GM12878 (cell line): ENCODE measurements at regions not wholly inside any gene's neighbourhood (a gene's known extent, or its start where the extent isn't known, plus 50 kb on each side); places are given as distances from the start of the nearest gene placed in this dataset.

Source experiments
- ATAC-seq: fragments of 200-7000 bp; cut with Tn5 transposase; 3 replicates; pipeline ENCODE4 v1.9.1; 2020; ENCODE audit warnings: mild to moderate bottlenecking, moderate library complexity
- BruUV-seq: library from RNA; stranded (reverse); fragments of 400-500 nt; replicated peaks from 2 replicates; lab custom pipeline; 2021; lab: Mats Ljungman, UMichigan
- CTCF ChIA-PET: fragments of 300-600 bp; sonication (Branson Sonifier 250); formaldehyde crosslinking; extraction: SDS; loops from one replicate; lab custom pipeline; 2021; ENCODE audit warnings: inconsistent platforms; lab: Yijun Ruan, JAX
- POLR2A ChIA-PET: fragments of 350-600 bp; formaldehyde crosslinking; extraction: SDS; loops from one replicate; lab custom pipeline; 2021; ENCODE audit warnings: inconsistent platforms; lab: Charles Lee
- RAD21 ChIA-PET: fragments of 300-600 bp; sonication (Branson Sonifier 250); formaldehyde crosslinking; loops from one replicate; lab custom pipeline; 2023; ENCODE audit warnings: antibody characterized with exemption; ENCODE audit not compliant: unreplicated experiment; lab: Charles Lee
- SMC1A ChIA-PET: fragments of 300-600 bp; sonication (Branson Sonifier 250); formaldehyde crosslinking; loops from one replicate; lab custom pipeline; 2023; ENCODE audit not compliant: unreplicated experiment, uncharacterized antibody; lab: Charles Lee
- DNase-seq: peaks from one replicate; pipeline ENCODE4 v3.0.0-alpha.2; 2011; ENCODE audit warnings: low read depth, low spot score
- FAIRE-seq: peaks from 3 replicates; lab custom pipeline; 2011; peaks lifted over from hg19 to GRCh38; lab: Jason Lieb, UNC
- H2AFZ ChIP-seq: 2 replicates; pipeline ENCODE4 v1.6.0; 2011; ENCODE audit warnings: low read depth, low read length, control low read depth; ENCODE audit not compliant: control insufficient read depth
- H3K27ac ChIP-seq: 2 replicates; pipeline ENCODE4 v1.5.1; 2011; ENCODE audit warnings: control low read depth; ENCODE audit not compliant: control insufficient read depth, insufficient read depth
- H3K27me3 ChIP-seq, 2 experiments: replicated peaks in 1 of 2; 2 replicates each; pipeline versions ENCODE4 v1.6.0 to v1.6.1; 2011; ENCODE audit warnings: low read length in 1 of 2; ENCODE audit not compliant: control insufficient read depth in 2 of 2, insufficient read depth in 2 of 2
- H3K36me3 ChIP-seq, 2 experiments: 2 replicates each; pipeline ENCODE4 v1.5.1; 2011; ENCODE audit warnings: low read length in 1 of 2; ENCODE audit not compliant: control insufficient read depth in 2 of 2, insufficient read depth in 2 of 2
- H3K4me1 ChIP-seq: 2 replicates; pipeline ENCODE4 v1.6.1; 2011; ENCODE audit warnings: mild to moderate bottlenecking, low read length, moderate library complexity, mixed read lengths; ENCODE audit not compliant: control insufficient read depth, insufficient read depth
- H3K4me2 ChIP-seq: 2 replicates; pipeline ENCODE4 v1.6.0; 2011; ENCODE audit warnings: control low read depth; ENCODE audit not compliant: control insufficient read depth, insufficient read depth
- H3K4me3 ChIP-seq: fragments of 200-600 bp; sonication (generic); 2 replicates; pipeline ENCODE4 v1.5.1; 2016
- H3K79me2 ChIP-seq: 2 replicates; pipeline ENCODE4 v1.6.0; 2011; ENCODE audit warnings: low read length; ENCODE audit not compliant: control insufficient read depth, insufficient read depth
- H3K9ac ChIP-seq: 2 replicates; pipeline ENCODE4 v1.8.0; 2011; ENCODE audit warnings: low read length, control low read depth, mixed read lengths; ENCODE audit not compliant: control insufficient read depth, insufficient read depth
- H3K9me3 ChIP-seq: replicated peaks from 3 replicates; pipeline ENCODE4 v1.5.1; 2011; ENCODE audit warnings: mild to moderate bottlenecking, low read length; ENCODE audit not compliant: control insufficient read depth, insufficient read depth
- H4K20me1 ChIP-seq: 2 replicates; pipeline ENCODE4 v1.6.0; 2011; ENCODE audit not compliant: control insufficient read depth, insufficient read depth
- NFXL1 ChIP-seq: fragments of 450-650 bp; IDR thresholded peaks from 2 replicates; pipeline ENCODE4 v1.6.1; 2017; ENCODE audit warnings: antibody characterized with exemption, mild to moderate bottlenecking, borderline replicate concordance
- NR2C2 ChIP-seq: IDR thresholded peaks from 2 replicates; pipeline ENCODE4 v1.6.1; 2011; ENCODE audit warnings: borderline replicate concordance, low read depth; ENCODE audit not compliant: control insufficient read depth, insufficient read length
- SMAD1 ChIP-seq: fragments of 450-650 bp; IDR thresholded peaks from 2 replicates; pipeline ENCODE4 v1.6.1; 2018; ENCODE audit warnings: mild to moderate bottlenecking, low read depth; ENCODE audit not compliant: partially characterized antibody
- SMARCA5 ChIP-seq: fragments of 450-650 bp; IDR thresholded peaks from 2 replicates; pipeline ENCODE4 v1.6.1; 2017; ENCODE audit warnings: mild to moderate bottlenecking
- ZNF207 ChIP-seq: fragments of 450-650 bp; IDR thresholded peaks from 2 replicates; pipeline ENCODE4 v1.6.1; 2014; ENCODE audit warnings: antibody characterized with exemption, mild to moderate bottlenecking, borderline replicate concordance
- ZNF274 ChIP-seq: IDR thresholded peaks from one replicate; pipeline ENCODE4 v1.8.0; 2011; ENCODE audit not compliant: insufficient read length, insufficient read depth
- WGBS: methylation state at CpG from one replicate; pipeline ENCODE4 v1.1.6; 2016; ENCODE audit warnings: low lambda C conversion rate; ENCODE audit not compliant: insufficient replicate concordance, insufficient coverage; ENCODE audit errors: missing lambda C conversion rate; 5-methylcytosine and 5-hydroxymethylcytosine counted together
- in situ Hi-C: fragments of 300-500 bp; cut with MboI; formaldehyde crosslinking; loops from 9 replicates; pipeline ENCODE4 v1.14.3; 2018; ENCODE audit warnings: mixed read lengths
- intact Hi-C: fragments of 100-400 bp; cut with micrococcal nuclease; formaldehyde crosslinking; loops from one replicate; pipeline ENCODE4 v1.14.2; 2022; ENCODE audit not compliant: unreplicated experiment
- TF ChIP-seq, protein P1 (sequence below): fragments of 450-650 bp; IDR thresholded peaks from 2 replicates; pipeline ENCODE4 v1.6.1; 2017; ENCODE audit warnings: mild to moderate bottlenecking, moderate library complexity

DNA sequence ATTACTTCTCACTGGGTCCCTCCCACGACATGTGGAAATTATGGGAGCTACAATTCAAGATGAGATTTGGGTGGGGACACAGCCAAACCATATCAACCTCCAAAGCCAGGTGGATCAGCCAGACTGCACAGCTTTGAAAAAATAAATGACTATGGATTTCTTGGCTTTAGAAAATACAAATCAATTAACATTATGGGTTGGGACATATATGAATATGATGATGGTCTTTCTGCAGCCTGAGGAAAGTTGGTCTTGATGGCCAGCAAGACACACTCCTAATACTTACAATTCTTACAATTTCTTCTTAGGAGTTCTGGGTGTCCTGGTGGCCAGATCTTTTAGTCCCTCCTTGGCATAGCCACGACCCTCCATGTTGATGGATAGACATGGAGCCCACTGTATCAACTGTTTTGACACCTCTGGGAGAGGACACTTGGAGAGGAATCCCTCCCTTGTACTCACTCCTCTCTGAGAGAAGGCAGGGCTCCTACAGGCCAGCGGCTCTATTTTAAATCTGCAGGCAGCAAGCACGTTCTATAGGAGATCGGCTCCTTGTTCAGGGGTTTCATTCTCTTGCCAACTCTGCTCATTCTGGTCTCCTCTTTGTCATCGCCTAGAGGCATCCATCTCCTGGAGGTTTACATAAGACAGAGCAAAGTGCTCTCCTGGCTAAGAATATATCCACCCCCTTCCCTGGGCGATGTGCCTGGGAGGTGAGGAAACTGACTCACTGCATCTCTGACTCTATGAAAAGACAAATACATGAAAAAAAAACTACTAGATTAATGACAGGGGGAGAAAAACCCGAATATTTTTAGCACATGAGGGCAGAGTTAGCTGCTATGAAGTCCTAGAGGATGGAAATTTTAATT is 145.9 kb downstream of the CARTPT start:
- Histone ChIP-seq H3K27ac (no peak overlapping the region), H3K79me2 (no peaks in the 10 kb centered on the region), H3K9ac (no peak overlapping the region), H3K9me3 (no peaks in the 10 kb centered on the region; the same call in 2 of the 3 replicates), H2AFZ (no peak overlapping the region), H3K4me3 (no peak overlapping the region), H3K36me3 (no peaks in the 10 kb centered on the region), H3K4me2 (no peak overlapping the region), H3K4me1 (no peaks in the 10 kb centered on the region), H4K20me1 (no peaks in the 10 kb centered on the region), H3K27me3 (no peaks in the 10 kb centered on the region; a peak in 1 of 4 replicates)
- ChIA-PET RAD21 (interaction anchor here (1.3 kb wide), 1 partner anchor 82 kb away, joined by 4 read pairs; no protein-coding TSS in a partner anchor), SMC1A (interaction anchor here (0.5 to 0.7 kb wide), 2 partner anchors 10 to 101 kb away, joined by 3 read pairs; no protein-coding TSS in a partner anchor), POLR2A (no interaction called here), CTCF (no interaction called here)
- WGBS: 7% methylated on average over 8 of the region's 8 CpGs
- ATAC-seq (no peak), DNase-seq (no peak), FAIRE-seq (no peak)
- in situ Hi-C loops: no loop called here
- BruUV-seq: no TSS peak
- intact Hi-C loops: no loop called here
- TF ChIP-seq, protein P1, sequence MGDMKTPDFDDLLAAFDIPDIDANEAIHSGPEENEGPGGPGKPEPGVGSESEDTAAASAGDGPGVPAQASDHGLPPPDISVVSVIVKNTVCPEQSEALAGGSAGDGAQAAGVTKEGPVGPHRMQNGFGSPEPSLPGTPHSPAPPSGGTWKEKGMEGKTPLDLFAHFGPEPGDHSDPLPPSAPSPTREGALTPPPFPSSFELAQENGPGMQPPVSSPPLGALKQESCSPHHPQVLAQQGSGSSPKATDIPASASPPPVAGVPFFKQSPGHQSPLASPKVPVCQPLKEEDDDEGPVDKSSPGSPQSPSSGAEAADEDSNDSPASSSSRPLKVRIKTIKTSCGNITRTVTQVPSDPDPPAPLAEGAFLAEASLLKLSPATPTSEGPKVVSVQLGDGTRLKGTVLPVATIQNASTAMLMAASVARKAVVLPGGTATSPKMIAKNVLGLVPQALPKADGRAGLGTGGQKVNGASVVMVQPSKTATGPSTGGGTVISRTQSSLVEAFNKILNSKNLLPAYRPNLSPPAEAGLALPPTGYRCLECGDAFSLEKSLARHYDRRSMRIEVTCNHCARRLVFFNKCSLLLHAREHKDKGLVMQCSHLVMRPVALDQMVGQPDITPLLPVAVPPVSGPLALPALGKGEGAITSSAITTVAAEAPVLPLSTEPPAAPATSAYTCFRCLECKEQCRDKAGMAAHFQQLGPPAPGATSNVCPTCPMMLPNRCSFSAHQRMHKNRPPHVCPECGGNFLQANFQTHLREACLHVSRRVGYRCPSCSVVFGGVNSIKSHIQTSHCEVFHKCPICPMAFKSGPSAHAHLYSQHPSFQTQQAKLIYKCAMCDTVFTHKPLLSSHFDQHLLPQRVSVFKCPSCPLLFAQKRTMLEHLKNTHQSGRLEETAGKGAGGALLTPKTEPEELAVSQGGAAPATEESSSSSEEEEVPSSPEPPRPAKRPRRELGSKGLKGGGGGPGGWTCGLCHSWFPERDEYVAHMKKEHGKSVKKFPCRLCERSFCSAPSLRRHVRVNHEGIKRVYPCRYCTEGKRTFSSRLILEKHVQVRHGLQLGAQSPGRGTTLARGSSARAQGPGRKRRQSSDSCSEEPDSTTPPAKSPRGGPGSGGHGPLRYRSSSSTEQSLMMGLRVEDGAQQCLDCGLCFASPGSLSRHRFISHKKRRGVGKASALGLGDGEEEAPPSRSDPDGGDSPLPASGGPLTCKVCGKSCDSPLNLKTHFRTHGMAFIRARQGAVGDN: no peak
- TF ChIP-seq SMAD1: no peak
- no peak for TF ChIP-seq NFXL1
- no peak for TF ChIP-seq NR2C2
- TF ChIP-seq ZNF274: no peak
- TF ChIP-seq SMARCA5: no peak
- no peak for TF ChIP-seq ZNF207
